Ishikawa (cell line): ENCODE measurements at regions not wholly inside any gene's neighbourhood (a gene's known extent, or its start where the extent isn't known, plus 50 kb on each side); places are given as distances from the start of the nearest gene placed in this dataset.

Experiments
- CEBPB ChIP-seq: IDR thresholded peaks from 2 replicates; pipeline ENCODE4 v1.6.1; 2012
- CREB1 ChIP-seq: IDR thresholded peaks from 2 replicates; pipeline ENCODE4 v1.6.1; 2012; ENCODE audit warnings: low read depth
- EGR1 ChIP-seq: IDR thresholded peaks from 2 replicates; pipeline ENCODE4 v1.6.1; 2012
- EP300 ChIP-seq: IDR thresholded peaks from 2 replicates; pipeline ENCODE4 v1.6.1; 2012; ENCODE audit warnings: borderline replicate concordance
- FOXM1 ChIP-seq: IDR thresholded peaks from 2 replicates; pipeline ENCODE4 v1.6.1; 2012; ENCODE audit warnings: low read depth, borderline replicate concordance
- NFIC ChIP-seq: IDR thresholded peaks from 2 replicates; pipeline ENCODE4 v1.6.1; 2012
- RAD21 ChIP-seq: IDR thresholded peaks from 2 replicates; pipeline ENCODE4 v1.6.1; 2012; ENCODE audit warnings: low read depth
- TAF1 ChIP-seq: IDR thresholded peaks from 2 replicates; pipeline ENCODE4 v1.6.1; 2012; ENCODE audit warnings: low read depth, mild to moderate bottlenecking
- TCF12 ChIP-seq: IDR thresholded peaks from 2 replicates; pipeline ENCODE4 v1.6.1; 2012; ENCODE audit warnings: low read depth
- TEAD4 ChIP-seq: IDR thresholded peaks from 2 replicates; pipeline ENCODE4 v1.6.1; 2012
- YY1 ChIP-seq: IDR thresholded peaks from 2 replicates; pipeline ENCODE4 v1.6.1; 2012; ENCODE audit warnings: low read depth
- ZBTB7A ChIP-seq: IDR thresholded peaks from 2 replicates; pipeline ENCODE4 v1.6.1; 2012; ENCODE audit warnings: low read depth
- TF ChIP-seq, protein P1 (sequence below): IDR thresholded peaks from 2 replicates; pipeline ENCODE4 v1.6.1; 2012
- TF ChIP-seq, protein P2 (sequence below): IDR thresholded peaks from 2 replicates; pipeline ENCODE4 v1.6.1; 2012; ENCODE audit warnings: low read depth, mild to moderate bottlenecking
- TF ChIP-seq, protein P3 (sequence below): IDR thresholded peaks from 2 replicates; pipeline ENCODE4 v1.6.1; 2012

DNA sequence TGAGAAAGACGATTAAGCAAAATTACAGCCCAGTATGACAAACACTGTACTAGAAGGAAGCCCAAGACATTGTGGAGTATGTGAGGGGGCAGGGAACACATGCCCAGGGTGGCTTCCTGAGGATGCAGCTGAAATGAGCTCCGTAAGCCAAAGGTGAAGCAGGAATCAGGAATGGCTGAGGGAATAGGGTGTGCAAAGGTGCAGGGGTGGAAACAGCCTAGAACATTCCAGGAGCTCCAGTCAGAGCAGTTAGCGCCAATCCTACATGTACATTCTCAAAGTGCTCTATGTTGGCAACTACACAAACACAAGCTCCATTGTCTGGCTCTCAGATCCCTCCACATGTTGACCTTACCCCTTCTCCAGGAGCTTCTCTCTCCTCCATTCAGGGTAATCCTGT, 257.9 kb downstream of the MAN2A1 start:
- TF ChIP-seq ZBTB7A (no peak), EGR1 (no peak), TCF12 (no peak), CEBPB (no peak), TEAD4 (no peak), TAF1 (no peak), RAD21 (no peak), YY1 (no peak), NFIC (no peak), EP300 (no peak), CREB1 (no peak), FOXM1 (no peak)
- TF ChIP-seq, protein P1, sequence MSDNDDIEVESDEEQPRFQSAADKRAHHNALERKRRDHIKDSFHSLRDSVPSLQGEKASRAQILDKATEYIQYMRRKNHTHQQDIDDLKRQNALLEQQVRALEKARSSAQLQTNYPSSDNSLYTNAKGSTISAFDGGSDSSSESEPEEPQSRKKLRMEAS = no peak
- TF ChIP-seq, protein P2, sequence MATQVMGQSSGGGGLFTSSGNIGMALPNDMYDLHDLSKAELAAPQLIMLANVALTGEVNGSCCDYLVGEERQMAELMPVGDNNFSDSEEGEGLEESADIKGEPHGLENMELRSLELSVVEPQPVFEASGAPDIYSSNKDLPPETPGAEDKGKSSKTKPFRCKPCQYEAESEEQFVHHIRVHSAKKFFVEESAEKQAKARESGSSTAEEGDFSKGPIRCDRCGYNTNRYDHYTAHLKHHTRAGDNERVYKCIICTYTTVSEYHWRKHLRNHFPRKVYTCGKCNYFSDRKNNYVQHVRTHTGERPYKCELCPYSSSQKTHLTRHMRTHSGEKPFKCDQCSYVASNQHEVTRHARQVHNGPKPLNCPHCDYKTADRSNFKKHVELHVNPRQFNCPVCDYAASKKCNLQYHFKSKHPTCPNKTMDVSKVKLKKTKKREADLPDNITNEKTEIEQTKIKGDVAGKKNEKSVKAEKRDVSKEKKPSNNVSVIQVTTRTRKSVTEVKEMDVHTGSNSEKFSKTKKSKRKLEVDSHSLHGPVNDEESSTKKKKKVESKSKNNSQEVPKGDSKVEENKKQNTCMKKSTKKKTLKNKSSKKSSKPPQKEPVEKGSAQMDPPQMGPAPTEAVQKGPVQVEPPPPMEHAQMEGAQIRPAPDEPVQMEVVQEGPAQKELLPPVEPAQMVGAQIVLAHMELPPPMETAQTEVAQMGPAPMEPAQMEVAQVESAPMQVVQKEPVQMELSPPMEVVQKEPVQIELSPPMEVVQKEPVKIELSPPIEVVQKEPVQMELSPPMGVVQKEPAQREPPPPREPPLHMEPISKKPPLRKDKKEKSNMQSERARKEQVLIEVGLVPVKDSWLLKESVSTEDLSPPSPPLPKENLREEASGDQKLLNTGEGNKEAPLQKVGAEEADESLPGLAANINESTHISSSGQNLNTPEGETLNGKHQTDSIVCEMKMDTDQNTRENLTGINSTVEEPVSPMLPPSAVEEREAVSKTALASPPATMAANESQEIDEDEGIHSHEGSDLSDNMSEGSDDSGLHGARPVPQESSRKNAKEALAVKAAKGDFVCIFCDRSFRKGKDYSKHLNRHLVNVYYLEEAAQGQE = no peak
- TF ChIP-seq, protein P3, sequence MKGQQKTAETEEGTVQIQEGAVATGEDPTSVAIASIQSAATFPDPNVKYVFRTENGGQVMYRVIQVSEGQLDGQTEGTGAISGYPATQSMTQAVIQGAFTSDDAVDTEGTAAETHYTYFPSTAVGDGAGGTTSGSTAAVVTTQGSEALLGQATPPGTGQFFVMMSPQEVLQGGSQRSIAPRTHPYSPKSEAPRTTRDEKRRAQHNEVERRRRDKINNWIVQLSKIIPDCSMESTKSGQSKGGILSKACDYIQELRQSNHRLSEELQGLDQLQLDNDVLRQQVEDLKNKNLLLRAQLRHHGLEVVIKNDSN = no peak

DNA sequence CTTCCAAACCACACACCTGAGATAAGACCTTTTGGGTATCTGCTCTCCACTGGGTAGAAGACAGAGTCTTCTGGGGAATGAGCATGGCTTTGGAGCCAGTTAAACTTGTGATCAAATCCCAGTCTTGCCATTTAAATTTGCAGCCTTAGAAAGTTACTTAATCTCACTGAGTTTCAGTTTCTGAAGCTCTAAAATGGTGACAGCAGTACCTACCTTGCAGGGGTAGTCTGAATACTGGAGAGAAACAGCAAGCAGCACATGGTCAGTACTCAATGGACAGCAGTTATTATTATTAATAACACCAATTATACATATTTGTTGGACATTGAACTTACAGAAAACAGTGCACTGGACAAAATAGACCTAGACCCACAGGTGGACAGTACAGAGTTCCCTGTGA, 260.9 kb downstream of the MAN2A1 start:
- TF ChIP-seq CREB1 (no peak), FOXM1 (no peak), NFIC (no peak)

DNA sequence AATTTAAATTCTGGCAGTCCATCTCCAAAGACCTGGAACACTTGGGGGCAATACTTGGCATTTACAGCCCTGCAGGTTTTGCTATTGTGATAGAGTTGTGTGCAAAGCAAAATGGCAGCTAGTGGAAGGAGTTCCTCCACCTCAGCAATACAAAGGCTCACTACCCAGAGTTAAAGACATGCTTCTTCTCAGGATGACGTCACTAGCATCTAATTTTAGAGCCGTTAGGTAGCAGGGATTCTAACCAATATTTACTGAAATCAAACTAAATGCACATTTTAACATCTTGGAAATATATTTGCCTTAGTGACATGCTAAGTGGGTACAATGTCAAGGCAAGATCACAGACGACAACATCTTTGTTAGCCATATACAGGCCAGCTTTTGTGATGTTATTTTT, 261.6 kb downstream of the MAN2A1 start:
- TF ChIP-seq TAF1 (no peak), ZBTB7A (no peak), TCF12 (no peak), CEBPB (no peak), NFIC (no peak), YY1 (no peak), CREB1 (no peak), RAD21 (no peak), FOXM1 (no peak), EP300 (no peak), TEAD4 (no peak), EGR1 (no peak)
- TF ChIP-seq, protein P2 = no peak
- TF ChIP-seq, protein P3 = no peak
- TF ChIP-seq, protein P1 = no peak

DNA sequence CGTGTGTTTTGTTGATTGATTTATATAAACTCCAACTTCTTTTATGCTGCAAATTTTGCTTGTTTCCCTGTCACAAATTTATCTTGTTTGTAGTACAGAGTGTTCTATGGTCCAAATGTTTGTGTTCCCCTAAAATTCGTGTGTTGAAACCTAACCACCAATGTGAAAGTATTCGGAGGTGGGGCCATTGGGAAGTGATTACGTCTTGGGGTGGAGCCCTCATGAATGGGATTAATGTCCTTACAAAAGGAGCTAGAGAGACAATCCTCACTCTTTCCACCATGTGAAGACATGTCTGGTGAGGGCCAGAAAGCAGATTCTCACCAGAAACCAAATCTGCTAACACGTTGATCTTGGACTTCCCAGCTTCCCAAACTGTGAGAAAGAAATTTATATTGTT, 262.0 kb downstream of the MAN2A1 start:
- TF ChIP-seq CREB1 (no peak), EP300 (no peak), CEBPB (no peak), ZBTB7A (no peak), TAF1 (no peak), NFIC (no peak), FOXM1 (no peak), TEAD4 (no peak), TCF12 (no peak), EGR1 (no peak), RAD21 (no peak)
- TF ChIP-seq, protein P2 = no peak
- TF ChIP-seq, protein P3 = no peak
